MCF 10A (cell line): ENCODE measurements at regions not wholly inside any gene's neighbourhood (a gene's known extent, or its start where the extent isn't known, plus 50 kb on each side); places are given as distances from the start of the nearest gene placed in this dataset.

Experiments
- BruUV-seq: library from RNA; stranded (reverse); fragments of 400-500 nt; replicated peaks from 2 replicates; lab custom pipeline; 2021; lab: Mats Ljungman, UMichigan
- CTCF ChIA-PET: fragments of 300-600 bp; sonication (Branson Sonifier 250); formaldehyde crosslinking; extraction: SDS; loops from one replicate; lab custom pipeline; 2021; ENCODE audit warnings: antibody characterized with exemption, inconsistent platforms; lab: Yijun Ruan, JAX
- POLR2A ChIA-PET: fragments of 300-600, 350-650 bp; sonication (Branson Sonifier 250); formaldehyde crosslinking; extraction: SDS; loops from one replicate; lab custom pipeline; 2020; ENCODE audit warnings: antibody characterized with exemption, inconsistent platforms; lab: Yijun Ruan, JAX
- DNase-seq: peaks from one replicate; pipeline ENCODE4 v3.0.0-alpha.2; 2018; ENCODE audit not compliant: unreplicated experiment
- H3K27ac Mint-ChIP-seq: one replicate; pipeline ENCODE4 v1.8.0; 2022; ENCODE audit warnings: mild to moderate bottlenecking, low read depth, mixed read lengths; ENCODE audit not compliant: unreplicated experiment
- H3K27me3 Mint-ChIP-seq: one replicate; pipeline ENCODE4 v1.8.0; 2022; ENCODE audit warnings: mixed read lengths; ENCODE audit not compliant: insufficient read depth, unreplicated experiment
- H3K36me3 Mint-ChIP-seq: one replicate; pipeline ENCODE4 v1.8.0; 2022; ENCODE audit warnings: mild to moderate bottlenecking, moderate library complexity, mixed read lengths; ENCODE audit not compliant: insufficient read depth, unreplicated experiment
- H3K4me1 Mint-ChIP-seq: one replicate; pipeline ENCODE4 v1.8.0; 2022; ENCODE audit warnings: mixed read lengths; ENCODE audit not compliant: insufficient read depth, unreplicated experiment
- H3K4me3 Mint-ChIP-seq: one replicate; pipeline ENCODE4 v1.8.0; 2022; ENCODE audit warnings: mild to moderate bottlenecking, moderate library complexity, mixed read lengths; ENCODE audit not compliant: unreplicated experiment
- H3K9me3 Mint-ChIP-seq: one replicate; pipeline ENCODE4 v1.8.0; 2022; ENCODE audit warnings: mixed read lengths; ENCODE audit not compliant: unreplicated experiment
- intact Hi-C: fragments of 100-400 bp; cut with micrococcal nuclease; formaldehyde crosslinking; loops from 2 replicates; pipeline ENCODE4 v1.14.1; 2022
- TF ChIP-seq, protein P1 (sequence below): fragments of 200-600 bp; IDR thresholded peaks from one replicate; pipeline ENCODE4 v1.8.0; 2022; ENCODE audit warnings: antibody characterized with exemption, mild to moderate bottlenecking; ENCODE audit not compliant: unreplicated experiment

DNA sequence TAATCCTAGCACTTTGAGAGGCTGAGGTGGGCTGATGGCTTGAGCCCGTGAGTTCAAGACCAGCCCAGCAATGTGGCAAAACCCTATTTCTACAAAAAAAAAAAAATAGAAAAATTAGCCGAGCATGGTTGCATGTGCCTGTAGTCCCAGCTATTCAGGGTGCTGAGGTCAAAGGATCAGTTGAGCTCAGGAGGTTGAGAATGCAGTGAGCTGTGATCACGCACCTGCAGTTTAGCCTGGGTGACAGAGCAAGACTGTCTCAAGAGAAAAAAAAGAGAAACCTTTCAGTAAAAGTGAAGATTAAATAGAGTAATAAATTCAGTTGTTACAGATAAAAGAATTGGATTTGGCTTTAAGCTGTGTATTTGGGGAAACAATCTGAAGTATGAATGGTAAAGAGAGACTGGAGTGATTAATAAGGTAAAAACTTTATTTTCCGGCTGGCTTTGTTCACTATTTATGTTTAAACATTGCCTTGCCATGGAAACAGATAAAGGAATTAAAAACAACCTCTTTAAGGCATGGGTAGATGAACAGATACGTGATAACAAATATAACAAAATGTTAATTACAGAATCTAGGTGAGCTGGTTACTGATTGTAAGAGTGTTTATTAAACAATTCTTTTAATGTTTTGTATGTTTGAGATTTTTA is 56.0 kb upstream of the PCAT7 start:
- TF ChIP-seq, protein P1, sequence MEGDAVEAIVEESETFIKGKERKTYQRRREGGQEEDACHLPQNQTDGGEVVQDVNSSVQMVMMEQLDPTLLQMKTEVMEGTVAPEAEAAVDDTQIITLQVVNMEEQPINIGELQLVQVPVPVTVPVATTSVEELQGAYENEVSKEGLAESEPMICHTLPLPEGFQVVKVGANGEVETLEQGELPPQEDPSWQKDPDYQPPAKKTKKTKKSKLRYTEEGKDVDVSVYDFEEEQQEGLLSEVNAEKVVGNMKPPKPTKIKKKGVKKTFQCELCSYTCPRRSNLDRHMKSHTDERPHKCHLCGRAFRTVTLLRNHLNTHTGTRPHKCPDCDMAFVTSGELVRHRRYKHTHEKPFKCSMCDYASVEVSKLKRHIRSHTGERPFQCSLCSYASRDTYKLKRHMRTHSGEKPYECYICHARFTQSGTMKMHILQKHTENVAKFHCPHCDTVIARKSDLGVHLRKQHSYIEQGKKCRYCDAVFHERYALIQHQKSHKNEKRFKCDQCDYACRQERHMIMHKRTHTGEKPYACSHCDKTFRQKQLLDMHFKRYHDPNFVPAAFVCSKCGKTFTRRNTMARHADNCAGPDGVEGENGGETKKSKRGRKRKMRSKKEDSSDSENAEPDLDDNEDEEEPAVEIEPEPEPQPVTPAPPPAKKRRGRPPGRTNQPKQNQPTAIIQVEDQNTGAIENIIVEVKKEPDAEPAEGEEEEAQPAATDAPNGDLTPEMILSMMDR: no peak
- Mint-ChIP-seq H3K36me3 (no peaks in the 10 kb centered on the region), H3K27me3 (peaks cover 37% of the 10 kb centered on the region), H3K9me3 (no peaks in the 10 kb centered on the region), H3K4me3 (no peak overlapping the region), H3K4me1 (no peaks in the 10 kb centered on the region), H3K27ac (no peak overlapping the region)
- CTCF ChIA-PET: no interaction called here
- POLR2A ChIA-PET: interaction anchor here (0.7 kb wide), 1 partner anchor 11 kb away, joined by 3 read pairs; no protein-coding TSS in a partner anchor
- intact Hi-C loops: no loop called here
- no TSS peak for BruUV-seq
- no peak for DNase-seq

DNA sequence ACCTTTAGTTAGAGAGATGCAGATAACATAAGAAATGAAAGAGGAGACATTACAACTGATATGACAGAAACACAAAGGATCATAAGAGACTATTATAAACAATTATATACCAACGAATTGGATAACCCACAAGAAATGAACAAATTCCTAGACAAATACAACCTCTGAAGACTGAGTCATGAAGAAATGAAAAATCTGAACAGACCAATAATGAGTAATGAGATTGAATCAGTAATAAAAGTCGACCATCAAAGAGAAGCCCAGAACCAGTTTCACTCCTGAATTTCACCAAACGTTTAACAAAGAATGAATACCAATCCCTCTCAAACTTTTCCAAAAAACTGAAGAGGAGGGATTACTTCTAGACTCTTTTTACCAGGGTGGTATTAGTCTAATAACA is 50.5 kb upstream of the PCAT7 start:
- ChIA-PET CTCF (no interaction called here), POLR2A (no interaction called here)
- Mint-ChIP-seq H3K4me3 (no peak overlapping the region), H3K27me3 (peaks cover 23% of the 10 kb centered on the region), H3K36me3 (peaks cover 6% of the 10 kb centered on the region), H3K9me3 (no peaks in the 10 kb centered on the region), H3K27ac (no peak overlapping the region), H3K4me1 (no peaks in the 10 kb centered on the region)
- BruUV-seq: no TSS peak
- intact Hi-C loops: no loop called here
- TF ChIP-seq, protein P1: no peak
- DNase-seq: no peak
